OCI-LY1 (cell line): ENCODE measurements at regions not wholly inside any gene's neighbourhood (a gene's known extent, or its start where the extent isn't known, plus 50 kb on each side); places are given as distances from the start of the nearest gene placed in this dataset.

Experiments used
- H2AFZ ChIP-seq: fragments of 200-600 bp; sonication (generic), shearing (Covaris generic); 2 replicates; pipeline ENCODE4 v1.6.0; 2014; ENCODE audit warnings: antibody characterized with exemption, mild to moderate bottlenecking, low read length
- H3F3A ChIP-seq: fragments of 200-600 bp; sonication (generic), shearing (Covaris generic); 2 replicates; pipeline ENCODE4 v1.6.0; 2014; ENCODE audit warnings: mild to moderate bottlenecking, antibody characterized with exemption, low read length, moderate library complexity; ENCODE audit not compliant: insufficient read depth
- H3K27ac ChIP-seq: fragments of 200-600 bp; sonication (generic); 2 replicates; pipeline ENCODE4 v1.5.1; 2014; ENCODE audit warnings: low read length, mixed run types, mild to moderate bottlenecking, low read depth; ENCODE audit not compliant: poor library complexity, severe bottlenecking
- H3K27me3 ChIP-seq: fragments of 200-600 bp; sonication (generic); 2 replicates; pipeline ENCODE4 v1.6.0; 2014; ENCODE audit warnings: antibody characterized with exemption, mild to moderate bottlenecking, low read length, moderate library complexity; ENCODE audit not compliant: insufficient read depth
- H3K36me3 ChIP-seq: fragments of 200-600 bp; sonication (generic); 2 replicates; pipeline ENCODE4 v1.6.1; 2014; ENCODE audit warnings: mild to moderate bottlenecking, antibody characterized with exemption, low read length, moderate library complexity, mixed read lengths; ENCODE audit not compliant: insufficient read depth
- H3K4me1 ChIP-seq: fragments of 200-600 bp; sonication (generic); 2 replicates; pipeline ENCODE4 v1.5.1; 2014; ENCODE audit warnings: mild to moderate bottlenecking, low read length, moderate library complexity; ENCODE audit not compliant: insufficient read depth, severe bottlenecking
- H3K4me2 ChIP-seq: fragments of 200-600 bp; sonication (generic), shearing (Covaris generic); 2 replicates; pipeline ENCODE4 v1.6.1; 2014; ENCODE audit warnings: low read length
- H3K4me3 ChIP-seq: fragments of 200-600 bp; sonication (generic); 2 replicates; pipeline ENCODE4 v1.5.1; 2014; ENCODE audit warnings: low read length, low read depth, mild to moderate bottlenecking, mixed read lengths; ENCODE audit not compliant: poor library complexity, severe bottlenecking
- H3K79me2 ChIP-seq: fragments of 200-600 bp; shearing (Covaris generic); 2 replicates; pipeline ENCODE4 v1.6.1; 2016; ENCODE audit warnings: mixed run types, low read length, mixed read lengths; ENCODE audit not compliant: insufficient read depth
- H3K9ac ChIP-seq: fragments of 200-600 bp; sonication (generic), shearing (Covaris generic); 2 replicates; pipeline ENCODE4 v1.6.1; 2014; ENCODE audit warnings: mild to moderate bottlenecking, low read length, mixed read lengths
- H3K9me2 ChIP-seq: fragments of 200-600 bp; sonication (generic), shearing (Covaris generic); 2 replicates; pipeline ENCODE4 v1.6.1; 2014; ENCODE audit warnings: low read depth, mild to moderate bottlenecking, low read length, mixed read lengths
- H3K9me3 ChIP-seq: fragments of 200-600 bp; shearing (Covaris generic); 2 replicates; pipeline ENCODE4 v1.6.1; 2014; ENCODE audit warnings: low read length, mixed read lengths
- H4K20me1 ChIP-seq: fragments of 200-600 bp; sonication (generic), shearing (Covaris generic); 2 replicates; pipeline ENCODE4 v1.6.0; 2016; ENCODE audit warnings: mild to moderate bottlenecking, low read length; ENCODE audit not compliant: insufficient read depth
- EZH2 ChIP-seq: fragments of 200-600 bp; sonication (generic), shearing (Covaris generic); IDR thresholded peaks from 2 replicates; pipeline ENCODE4 v1.8.0; 2017; ENCODE audit warnings: borderline replicate concordance, mixed run types, mild to moderate bottlenecking, antibody characterized with exemption, low read length, moderate library complexity, mixed read lengths
- TF ChIP-seq, protein P1 (sequence below): fragments of 200-600 bp; sonication (generic), shearing (Covaris generic); IDR thresholded peaks from 2 replicates; pipeline ENCODE4 v1.5.1; 2017; ENCODE audit warnings: mild to moderate bottlenecking, antibody characterized with exemption, low read length, moderate library complexity, mixed read lengths

GRCh38 chr3:80252113-80252512 is 484.3 kb upstream of the ROBO1 start:
- Histone ChIP-seq H2AFZ (no peak overlapping the region), H3F3A (no peaks in the 10 kb centered on the region), H3K79me2 (no peaks in the 10 kb centered on the region), H3K4me2 (no peak overlapping the region), H3K27ac (no peak overlapping the region), H3K4me1 (no peaks in the 10 kb centered on the region), H3K9me2 (no peaks in the 10 kb centered on the region), H3K36me3 (no peaks in the 10 kb centered on the region), H3K9me3 (no peaks in the 10 kb centered on the region), H3K27me3 (no peaks in the 10 kb centered on the region), H4K20me1 (no peaks in the 10 kb centered on the region), H3K9ac (no peak overlapping the region), H3K4me3 (no peak overlapping the region)
- no peak for TF ChIP-seq EZH2
- TF ChIP-seq, protein P1, sequence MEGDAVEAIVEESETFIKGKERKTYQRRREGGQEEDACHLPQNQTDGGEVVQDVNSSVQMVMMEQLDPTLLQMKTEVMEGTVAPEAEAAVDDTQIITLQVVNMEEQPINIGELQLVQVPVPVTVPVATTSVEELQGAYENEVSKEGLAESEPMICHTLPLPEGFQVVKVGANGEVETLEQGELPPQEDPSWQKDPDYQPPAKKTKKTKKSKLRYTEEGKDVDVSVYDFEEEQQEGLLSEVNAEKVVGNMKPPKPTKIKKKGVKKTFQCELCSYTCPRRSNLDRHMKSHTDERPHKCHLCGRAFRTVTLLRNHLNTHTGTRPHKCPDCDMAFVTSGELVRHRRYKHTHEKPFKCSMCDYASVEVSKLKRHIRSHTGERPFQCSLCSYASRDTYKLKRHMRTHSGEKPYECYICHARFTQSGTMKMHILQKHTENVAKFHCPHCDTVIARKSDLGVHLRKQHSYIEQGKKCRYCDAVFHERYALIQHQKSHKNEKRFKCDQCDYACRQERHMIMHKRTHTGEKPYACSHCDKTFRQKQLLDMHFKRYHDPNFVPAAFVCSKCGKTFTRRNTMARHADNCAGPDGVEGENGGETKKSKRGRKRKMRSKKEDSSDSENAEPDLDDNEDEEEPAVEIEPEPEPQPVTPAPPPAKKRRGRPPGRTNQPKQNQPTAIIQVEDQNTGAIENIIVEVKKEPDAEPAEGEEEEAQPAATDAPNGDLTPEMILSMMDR, result no peak

- TF ChIP-seq, protein P1, result no peak
- no peak for TF ChIP-seq EZH2
- no peaks in the 10 kb centered on the region for H3K36me3 ChIP-seq
- H3K79me2 ChIP-seq, result no peaks in the 10 kb centered on the region
- H3F3A ChIP-seq, result no peaks in the 10 kb centered on the region
- no peak overlapping the region for H2AFZ ChIP-seq
- H3K9me2 ChIP-seq, result no peaks in the 10 kb centered on the region
- H3K9me3 ChIP-seq, result no peaks in the 10 kb centered on the region
- H3K9ac ChIP-seq, result no peak overlapping the region
- H3K4me2 ChIP-seq, result no peak overlapping the region
- H3K4me3 ChIP-seq, result no peak overlapping the region
- no peaks in the 10 kb centered on the region for H3K27me3 ChIP-seq
- H4K20me1 ChIP-seq, result no peaks in the 10 kb centered on the region
- H3K4me1 ChIP-seq, result no peaks in the 10 kb centered on the region
- H3K27ac ChIP-seq, result no peak overlapping the region
Measured at GRCh38 chr3:80247766-80248165, 480.0 kb upstream of the ROBO1 start.

- Histone ChIP-seq H3K4me2 (no peak overlapping the region), H2AFZ (no peak overlapping the region), H3K9me3 (no peaks in the 10 kb centered on the region), H3K9ac (no peak overlapping the region), H3K27me3 (no peaks in the 10 kb centered on the region), H3K36me3 (no peaks in the 10 kb centered on the region), H3K4me1 (no peaks in the 10 kb centered on the region), H3K79me2 (no peaks in the 10 kb centered on the region), H3K9me2 (no peaks in the 10 kb centered on the region), H3K4me3 (no peak overlapping the region), H4K20me1 (no peaks in the 10 kb centered on the region), H3F3A (no peaks in the 10 kb centered on the region), H3K27ac (no peak overlapping the region)
- TF ChIP-seq, protein P1, result no peak
- no peak for TF ChIP-seq EZH2
Measured at GRCh38 chr3:80244390-80244789, 476.6 kb upstream of the ROBO1 start.
